K562 (cell line): ENCODE measurements at regions not wholly inside any gene's neighbourhood (a gene's known extent, or its start where the extent isn't known, plus 50 kb on each side); places are given as distances from the start of the nearest gene placed in this dataset.

ENCODE experiments used
- ATAC-seq: fragments of 200-7000 bp; cut with Tn5 transposase; 3 replicates; pipeline ENCODE4 v1.9.1; 2020; ENCODE audit warnings: moderate library complexity
- BruUV-seq: library from RNA; stranded (reverse); fragments of 400-500 nt; replicated peaks from 2 replicates; lab custom pipeline; 2021; lab: Mats Ljungman, UMichigan
- CTCF ChIA-PET: fragments of 300-600 bp; formaldehyde crosslinking; extraction: SDS; loops from one replicate; lab custom pipeline; 2021; ENCODE audit warnings: low intra/inter-chr PET ratio; lab: Yijun Ruan, JAX
- POLR2A ChIA-PET: fragments of 300-600, 350-650 bp; sonication (Branson Sonifier 250); formaldehyde crosslinking; extraction: SDS; loops from one replicate; lab custom pipeline; 2021; ENCODE audit warnings: antibody characterized with exemption, inconsistent platforms; lab: Yijun Ruan, JAX
- DNase-seq, 4 experiments: peaks; one replicate each; pipeline versions ENCODE4 v3.0.0 to v3.0.0-alpha.2; 2011 to 2018; ENCODE audit warnings: low spot score in 3 of 4, mixed read lengths in 3 of 4; ENCODE audit errors: extremely low read depth in 1 of 4
- FAIRE-seq: peaks from 2 replicates; lab custom pipeline; 2011; peaks lifted over from hg19 to GRCh38; lab: Jason Lieb, UNC
- H2AFZ ChIP-seq: 2 replicates; pipeline ENCODE4 v1.6.0; 2011; ENCODE audit warnings: low read depth, low read length, control low read depth, inconsistent platforms
- H3K27ac ChIP-seq: fragments of 200-600 bp; 3 replicates; pipeline ENCODE4 v1.8.0; 2011; ENCODE audit warnings: low read depth, mild to moderate bottlenecking, control low read depth, inconsistent platforms, low read length, moderate library complexity, mixed read lengths; ENCODE audit errors: extremely low read depth
- H3K27me3 ChIP-seq, 2 experiments: fragments of 300-600 bp in 1 of 2; 2 replicates in 1 of 2; 3 replicates in 1 of 2; pipeline versions ENCODE4 v1.6.0 to v1.8.0; 2011; ENCODE audit warnings: inconsistent platforms in 2 of 2, low read length in 2 of 2, mild to moderate bottlenecking in 1 of 2, mixed read lengths in 1 of 2, moderate library complexity in 1 of 2; ENCODE audit not compliant: control insufficient read depth in 2 of 2, insufficient read depth in 2 of 2
- H3K36me3 ChIP-seq: fragments of 300-600 bp; 3 replicates; pipeline ENCODE4 v1.8.0; 2011; ENCODE audit warnings: mild to moderate bottlenecking, low read length, inconsistent platforms; ENCODE audit not compliant: control insufficient read depth, insufficient read depth
- H3K4me1 ChIP-seq, 2 experiments: fragments of 200-600 bp in 1 of 2; replicated peaks in 1 of 2; 2 replicates in 1 of 2; 3 replicates in 1 of 2; pipeline versions ENCODE4 v1.5.1 to v1.8.0; 2011; ENCODE audit warnings: inconsistent platforms in 2 of 2, low read length in 2 of 2, mild to moderate bottlenecking in 1 of 2, mixed read lengths in 1 of 2, moderate library complexity in 1 of 2; ENCODE audit not compliant: control insufficient read depth in 2 of 2, insufficient read depth in 2 of 2
- H3K4me2 ChIP-seq: 2 replicates; pipeline ENCODE4 v1.6.1; 2011; ENCODE audit warnings: low read length, control low read depth, inconsistent platforms, mixed read lengths; ENCODE audit not compliant: insufficient read depth
- H3K4me3 ChIP-seq: fragments of 200-600 bp; sonication (generic), shearing (Covaris generic); 2 replicates; pipeline ENCODE4 v1.5.1; 2016; ENCODE audit warnings: control low read depth, inconsistent platforms
- H3K79me2 ChIP-seq: fragments of 200-600 bp; 3 replicates; pipeline ENCODE4 v1.8.0; 2011; ENCODE audit warnings: low read length, inconsistent platforms; ENCODE audit not compliant: control insufficient read depth, insufficient read depth
- H3K9ac ChIP-seq, 2 experiments: 2 replicates each; pipeline versions ENCODE4 v1.6.0 to v1.6.1; 2011; ENCODE audit warnings: low read depth in 2 of 2, low read length in 2 of 2, control low read depth in 1 of 2, inconsistent platforms in 1 of 2, mild to moderate bottlenecking in 1 of 2, mixed read lengths in 1 of 2; ENCODE audit not compliant: insufficient read depth in 1 of 2
- H3K9me1 ChIP-seq: one replicate; pipeline ENCODE4 v1.6.0; 2011; ENCODE audit warnings: inconsistent platforms, mild to moderate bottlenecking, low read length, moderate library complexity; ENCODE audit not compliant: control insufficient read depth, insufficient read depth
- H3K9me3 ChIP-seq: replicated peaks from 2 replicates; pipeline ENCODE4 v1.5.1; 2011; ENCODE audit warnings: low read depth, low read length, inconsistent platforms; ENCODE audit not compliant: control insufficient read depth, insufficient read depth
- H4K20me1 ChIP-seq: replicated peaks from 2 replicates; pipeline ENCODE4 v1.6.1; 2011; ENCODE audit warnings: low read length, inconsistent platforms, mixed read lengths; ENCODE audit not compliant: control insufficient read depth, insufficient read depth
- E2F3 ChIP-seq: fragments of 250-450 bp; sonication (Bioruptor Pico); IDR thresholded peaks from 2 replicates; pipeline ENCODE4 v1.4.0; 2020; ENCODE audit warnings: mild to moderate bottlenecking
- FIP1L1 ChIP-seq: fragments of 200-400 bp; formaldehyde crosslinking; IDR thresholded peaks from 2 replicates; pipeline ENCODE4 v1.6.1; 2018; ENCODE audit warnings: mild to moderate bottlenecking, low read depth, low read length; ENCODE audit not compliant: poor library complexity, severe bottlenecking
- FOSL1 ChIP-seq: fragments of 200-800 bp; sonication (Bioruptor generic); conservative IDR thresholded peaks from 2 replicates; pipeline ENCODE4 v1.6.1; 2016; ENCODE audit warnings: missing genetic modification characterization, missing compliant biosample characterization
- MEF2D ChIP-seq: conservative IDR thresholded peaks from 2 replicates; pipeline ENCODE4 v1.6.1; 2016; ENCODE audit warnings: low read depth, missing genetic modification characterization, missing compliant biosample characterization
- NCOR1 ChIP-seq: fragments of 450-650 bp; IDR thresholded peaks from 2 replicates; pipeline ENCODE4 v1.6.1; 2016; ENCODE audit warnings: mild to moderate bottlenecking, moderate library complexity
- POLR2AphosphoS2 ChIP-seq: IDR thresholded peaks from 2 replicates; pipeline ENCODE4 v1.6.1; 2012; ENCODE audit warnings: low read length, improper control_type of control experiment
- RAD51 ChIP-seq: fragments of 450-650 bp; IDR thresholded peaks from 2 replicates; pipeline ENCODE4 v1.7.1; 2016; ENCODE audit warnings: low read depth, mild to moderate bottlenecking, borderline replicate concordance
- ZNF140 ChIP-seq: fragments of 250-450 bp; sonication (Bioruptor Pico); IDR thresholded peaks from 2 replicates; pipeline ENCODE4 v1.8.0; 2021; ENCODE audit warnings: moderate library complexity, mild to moderate bottlenecking, inconsistent platforms
- ZNF507 ChIP-seq: conservative IDR thresholded peaks from 2 replicates; pipeline ENCODE4 v1.6.1; 2017; ENCODE audit warnings: missing genetic modification characterization, missing compliant biosample characterization
- ZNF77 ChIP-seq: fragments of 250-450 bp; sonication (Bioruptor Pico); IDR thresholded peaks from 2 replicates; pipeline ENCODE4 v1.5.0; 2020
- WGBS: fragments of 100-300 bp; shearing (Covaris generic); methylation state at CpG from one replicate; pipeline ENCODE4 v1.1.6; 2016; ENCODE audit warnings: low coverage, mixed read lengths; ENCODE audit not compliant: insufficient coverage; ENCODE audit errors: missing lambda C conversion rate; 5-methylcytosine and 5-hydroxymethylcytosine counted together
- in situ Hi-C: fragments of 300-500 bp; cut with MboI; formaldehyde crosslinking; loops from 4 replicates; pipeline ENCODE4 v1.15.0; 2018; ENCODE audit warnings: inconsistent platforms, mixed read lengths
- intact Hi-C: fragments of 100-400 bp; cut with micrococcal nuclease; formaldehyde crosslinking; loops from 2 replicates; pipeline ENCODE4 v1.14.2; 2022
- TF ChIP-seq, protein P1 (sequence below): sonication (generic); formaldehyde crosslinking; IDR thresholded peaks from 2 replicates; pipeline ENCODE4 v1.8.0; 2022; ENCODE audit warnings: mild to moderate bottlenecking, missing genetic modification reagents

DNA sequence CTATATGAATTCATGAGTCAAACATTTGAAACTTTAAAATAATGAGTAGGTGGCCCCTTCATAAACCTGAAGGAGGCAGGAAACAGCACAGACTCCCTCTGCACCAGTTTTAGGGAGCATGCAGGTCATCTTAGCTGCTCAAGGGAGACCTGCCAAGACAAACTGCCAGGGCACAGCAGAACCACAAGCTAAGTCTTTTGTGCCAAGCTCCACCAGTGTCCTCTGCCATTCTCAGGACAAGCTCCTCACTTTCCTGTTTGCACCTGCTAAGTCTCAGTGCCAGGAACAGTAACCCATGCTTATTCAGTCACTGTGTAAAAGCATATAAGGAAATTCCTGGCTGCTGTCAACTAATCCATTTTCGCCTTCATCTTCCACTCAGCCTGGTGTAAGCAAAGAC lies 368.9 kb downstream of the SEC16B start:
- no peak for DNase-seq
- WGBS = 0% methylated on average over 1 of the region's 1 CpG
- intact Hi-C loops = no loop called here

DNA sequence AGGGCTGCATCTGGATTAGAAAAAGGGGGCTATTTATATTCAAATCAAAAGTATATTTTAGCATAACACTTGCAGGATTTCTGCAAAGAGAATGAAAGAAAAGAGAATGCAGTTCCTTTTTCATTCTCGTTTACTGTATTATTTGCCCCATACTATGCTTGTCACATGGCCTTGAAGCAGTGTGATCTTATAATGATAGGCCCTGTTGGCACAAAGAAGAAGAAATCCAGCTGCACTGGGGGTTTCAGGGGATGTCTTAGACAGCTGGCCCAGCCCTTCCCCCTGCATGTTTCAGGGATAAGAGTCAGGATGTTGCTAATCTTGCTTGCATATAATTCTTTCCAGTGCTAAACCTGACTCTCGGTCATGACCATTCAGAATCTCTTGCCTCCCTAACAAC lies 369.5 kb downstream of the SEC16B start:
- Histone ChIP-seq H3K36me3 (no peaks in the 10 kb centered on the region), H3K9me1 (no peaks in the 10 kb centered on the region), H3K9ac (no peak overlapping the region), H3K4me1 (no peaks in the 10 kb centered on the region), H3K27ac (no peak overlapping the region), H3K27me3 (no peaks in the 10 kb centered on the region), H3K79me2 (no peaks in the 10 kb centered on the region), H3K4me3 (no peak overlapping the region), H2AFZ (no peak overlapping the region), H4K20me1 (no peaks in the 10 kb centered on the region), H3K9me3 (no peaks in the 10 kb centered on the region), H3K4me2 (no peak overlapping the region)
- POLR2A ChIA-PET = interaction anchor here (0.7 kb wide), 1 partner anchor 24 kb away, joined by 3 read pairs; no protein-coding TSS in a partner anchor
- FAIRE-seq (no peak), ATAC-seq (no peak), DNase-seq (no peak)
- in situ Hi-C loops = no loop called here
- CTCF ChIA-PET = no interaction called here
- BruUV-seq = no TSS peak
- intact Hi-C loops = no loop called here
- TF ChIP-seq NCOR1 (no peak), FOSL1 (no peak), RAD51 (no peak), FIP1L1 (no peak), E2F3 (no peak), MEF2D (no peak), ZNF507 (tag) (no peak), ZNF77 (CRISPR knock-in tag) (no peak)
- TF ChIP-seq, protein P1, sequence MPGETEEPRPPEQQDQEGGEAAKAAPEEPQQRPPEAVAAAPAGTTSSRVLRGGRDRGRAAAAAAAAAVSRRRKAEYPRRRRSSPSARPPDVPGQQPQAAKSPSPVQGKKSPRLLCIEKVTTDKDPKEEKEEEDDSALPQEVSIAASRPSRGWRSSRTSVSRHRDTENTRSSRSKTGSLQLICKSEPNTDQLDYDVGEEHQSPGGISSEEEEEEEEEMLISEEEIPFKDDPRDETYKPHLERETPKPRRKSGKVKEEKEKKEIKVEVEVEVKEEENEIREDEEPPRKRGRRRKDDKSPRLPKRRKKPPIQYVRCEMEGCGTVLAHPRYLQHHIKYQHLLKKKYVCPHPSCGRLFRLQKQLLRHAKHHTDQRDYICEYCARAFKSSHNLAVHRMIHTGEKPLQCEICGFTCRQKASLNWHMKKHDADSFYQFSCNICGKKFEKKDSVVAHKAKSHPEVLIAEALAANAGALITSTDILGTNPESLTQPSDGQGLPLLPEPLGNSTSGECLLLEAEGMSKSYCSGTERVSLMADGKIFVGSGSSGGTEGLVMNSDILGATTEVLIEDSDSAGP = no peak
- WGBS = 0% methylated on average over 2 of the region's 2 CpGs

More for the DNA sequence above, 368.9 kb downstream of the SEC16B start:
- no TSS peak for BruUV-seq
- H3K4me1 ChIP-seq = no peaks in the 10 kb centered on the region
- H3K9me1 ChIP-seq = no peaks in the 10 kb centered on the region
- H3K4me3 ChIP-seq = no peak overlapping the region
- no peak overlapping the region for H3K27ac ChIP-seq
- TF ChIP-seq ZNF140 (no peak), POLR2AphosphoS2 (no peak)
- TF ChIP-seq, all 486 proteins: peak for 0
- Histone ChIP-seq H3K4me2 (no peak overlapping the region), H2AFZ (no peak overlapping the region), H4K20me1 (no peaks in the 10 kb centered on the region), H3K79me2 (no peaks in the 10 kb centered on the region), H3K27me3 (no peaks in the 10 kb centered on the region), H3K36me3 (no peaks in the 10 kb centered on the region), H3K9me3 (no peaks in the 10 kb centered on the region), H3K9ac (no peak overlapping the region)
- ChIA-PET POLR2A (interaction anchor here (0.5 kb wide), 1 partner anchor 349 kb away, joined by 4 read pairs; no protein-coding TSS in a partner anchor), CTCF (no interaction called here)
- no peak for ATAC-seq
- no peak for FAIRE-seq
- in situ Hi-C loops = no loop called here
